OCI-LY7 (cell line): ENCODE measurements at regions not wholly inside any gene's neighbourhood (a gene's known extent, or its start where the extent isn't known, plus 50 kb on each side); places are given as distances from the start of the nearest gene placed in this dataset.

Experiments
- CTCF ChIP-seq: fragments of 200-600 bp; sonication (generic); conservative IDR thresholded peaks from 2 replicates; pipeline ENCODE4 v1.5.1; 2014; ENCODE audit warnings: mild to moderate bottlenecking, antibody characterized with exemption, low read length, moderate library complexity, mixed read lengths
- EZH2phosphoT487 ChIP-seq: fragments of 200-600 bp; sonication (generic); IDR thresholded peaks from 2 replicates; pipeline ENCODE4 v1.6.1; 2018; ENCODE audit warnings: low read depth, borderline replicate concordance, mild to moderate bottlenecking, mixed run types, antibody characterized with exemption, low read length, moderate library complexity, mixed read lengths

- TF ChIP-seq CTCF = no peak
- no peak for TF ChIP-seq EZH2phosphoT487
These were observed 320.1 kb upstream of the KYNU start for GRCh38 chr2:142557391-142557790.
